GM19452 (cell line): ENCODE measurements at regions not wholly inside any gene's neighbourhood (a gene's known extent, or its start where the extent isn't known, plus 50 kb on each side); places are given as distances from the start of the nearest gene placed in this dataset.
"Not testable (repeated sequence)": the region's sequence is repeated elsewhere in the genome, so short reads cannot be mapped to it uniquely, and the experiment has no call there.

Experiments
- ATAC-seq: cut with Tn5 transposase; IDR thresholded peaks from one replicate; pipeline ENCODE4 v1.9.1; 2021; ENCODE audit not compliant: unreplicated experiment

GRCh38 chr10:106304056-106304455 is 860.5 kb downstream of the SORCS1 start:
- ATAC-seq = no peak

- no peak for ATAC-seq
Measured at GRCh38 chr10:106302961-106303360, 861.5 kb downstream of the SORCS1 start.

GRCh38 chr10:106301146-106301545 is 863.4 kb downstream of the SORCS1 start:
- no peak for ATAC-seq

- ATAC-seq = no peak
Measured at GRCh38 chr10:106296750-106297392, 867.6 kb downstream of the SORCS1 start.

- no peak for ATAC-seq
Measured at GRCh38 chr10:106284802-106285587, 879.5 kb downstream of the SORCS1 start.

GRCh38 chr10:106280896-106281460 is 883.5 kb downstream of the SORCS1 start:
- no peak for ATAC-seq

- no peak for ATAC-seq
Measured at GRCh38 chr10:106278383-106278782, 886.1 kb downstream of the SORCS1 start.

GRCh38 chr10:106271237-106271636 is 893.3 kb downstream of the SORCS1 start:
- ATAC-seq = no peak

GRCh38 chr10:106268000-106268399 is 896.5 kb downstream of the SORCS1 start:
- no peak for ATAC-seq

- no peak for ATAC-seq
Measured at GRCh38 chr10:106267591-106267990, 896.9 kb downstream of the SORCS1 start.

- not testable (repeated sequence) for ATAC-seq
Measured at GRCh38 chr10:106257432-106257831, 907.1 kb downstream of the SORCS1 start.

- ATAC-seq = no peak
Measured at GRCh38 chr10:106255111-106255678, 909.3 kb downstream of the SORCS1 start.

GRCh38 chr10:106254071-106254470 is 910.4 kb downstream of the SORCS1 start:
- no peak for ATAC-seq

- no peak for ATAC-seq
Measured at GRCh38 chr10:106252541-106252940, 912.0 kb downstream of the SORCS1 start.

- no peak for ATAC-seq
Measured at GRCh38 chr10:106251573-106251972, 912.9 kb downstream of the SORCS1 start.

GRCh38 chr10:106242301-106242700 is 922.2 kb downstream of the SORCS1 start:
- no peak for ATAC-seq

GRCh38 chr10:106226828-106227227 is 937.7 kb downstream of the SORCS1 start:
- no peak for ATAC-seq

- no peak for ATAC-seq
Measured at GRCh38 chr10:106226142-106226541, 938.4 kb downstream of the SORCS1 start.

GRCh38 chr10:106224676-106225075 is 939.8 kb downstream of the SORCS1 start:
- no peak for ATAC-seq

- ATAC-seq = no peak
Measured at GRCh38 chr10:106217627-106218026, 946.9 kb downstream of the SORCS1 start.

GRCh38 chr10:106216085-106216484 is 948.4 kb downstream of the SORCS1 start:
- ATAC-seq = no peak

- ATAC-seq = no peak
Measured at GRCh38 chr10:106214243-106214642, 950.3 kb downstream of the SORCS1 start.
